HG03354 (cell line): ENCODE measurements at regions not wholly inside any gene's neighbourhood (a gene's known extent, or its start where the extent isn't known, plus 50 kb on each side); places are given as distances from the start of the nearest gene placed in this dataset.
A peak's percentile ranks its signal among the peaks of the same experiment; 100 is the strongest.
"Not testable (repeated sequence)": the region's sequence is repeated elsewhere in the genome, so short reads cannot be mapped to it uniquely, and the experiment has no call there.

Experiments used
- ATAC-seq: cut with Tn5 transposase; IDR thresholded peaks from one replicate; pipeline ENCODE4 v1.9.1; 2021; ENCODE audit warnings: mild to moderate bottlenecking; ENCODE audit not compliant: unreplicated experiment, poor library complexity, severe bottlenecking

- peak; percentile 95 for ATAC-seq
Observed at GRCh38 chr1:206256935-206257334, 53.6 kb downstream of the SRGAP2 start.

DNA sequence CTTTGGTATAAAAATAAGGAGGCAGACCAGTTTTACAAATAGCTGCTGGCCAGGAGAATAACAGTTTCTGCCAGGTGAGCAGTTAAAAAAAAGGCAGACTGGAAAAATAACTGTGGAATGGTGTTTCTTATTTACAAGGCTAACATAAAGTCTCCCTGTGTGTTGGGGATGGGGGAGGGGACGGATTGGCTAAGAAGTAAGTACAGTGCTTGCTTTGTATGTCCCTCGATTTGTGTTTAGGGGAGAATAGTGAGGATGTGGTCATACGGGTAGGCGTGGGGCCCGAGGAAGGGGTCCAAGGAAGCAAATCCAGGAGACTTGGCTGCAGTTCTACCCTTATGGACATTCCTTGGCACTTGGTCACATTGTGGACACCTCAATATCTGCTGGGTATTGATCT, 58.1 kb downstream of the SRGAP2 start:
- not testable (repeated sequence) for ATAC-seq

DNA sequence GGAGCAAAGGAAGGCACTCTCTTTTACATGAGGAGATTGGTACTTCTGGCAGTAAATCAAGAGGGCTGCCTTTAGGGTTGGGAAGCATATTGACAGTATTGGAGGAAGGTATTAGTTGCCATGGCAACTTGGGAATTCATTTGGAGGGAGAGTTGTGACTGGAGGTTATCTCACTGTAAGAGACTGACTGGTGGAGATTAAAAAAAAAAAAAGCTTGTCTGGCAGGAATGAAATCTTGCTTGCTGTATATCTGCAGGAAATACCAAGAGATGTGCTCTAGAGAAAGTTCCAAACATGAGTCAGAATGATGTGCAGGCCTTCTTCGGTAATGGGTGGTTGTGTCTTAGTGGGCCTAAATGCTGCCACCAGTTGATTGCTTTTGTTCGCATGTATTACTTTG, 59.1 kb downstream of the SRGAP2 start:
- not testable (repeated sequence) for ATAC-seq

GRCh38 chr1:206264916-206265315, 61.6 kb downstream of the SRGAP2 start:
- not testable (repeated sequence) for ATAC-seq

GRCh38 chr1:206271153-206271552, 67.8 kb downstream of the SRGAP2 start:
- not testable (repeated sequence) for ATAC-seq

DNA sequence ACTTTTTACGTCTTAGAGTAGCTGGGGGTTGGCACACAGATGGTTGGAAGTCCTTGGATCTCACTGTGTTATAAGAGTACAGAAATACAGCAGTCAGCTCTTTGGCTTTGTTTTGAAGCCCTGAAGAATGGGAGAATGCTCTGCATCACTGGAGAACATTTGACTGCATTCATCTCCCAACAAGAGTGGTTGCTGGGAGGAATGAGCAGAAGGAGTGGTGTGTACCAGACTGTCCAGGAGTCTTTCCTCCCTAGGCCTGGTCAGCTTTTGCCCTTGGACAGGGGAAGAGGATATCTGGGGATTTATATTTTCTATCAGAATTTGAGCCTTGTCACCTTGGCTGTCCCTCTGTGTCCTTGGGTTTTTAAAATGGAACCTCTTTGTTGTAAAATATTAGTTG, 69.8 kb downstream of the SRGAP2 start:
- not testable (repeated sequence) for ATAC-seq

- ATAC-seq = not testable (repeated sequence)
Observed at GRCh38 chr1:206276143-206276542, 72.8 kb downstream of the SRGAP2 start.

DNA sequence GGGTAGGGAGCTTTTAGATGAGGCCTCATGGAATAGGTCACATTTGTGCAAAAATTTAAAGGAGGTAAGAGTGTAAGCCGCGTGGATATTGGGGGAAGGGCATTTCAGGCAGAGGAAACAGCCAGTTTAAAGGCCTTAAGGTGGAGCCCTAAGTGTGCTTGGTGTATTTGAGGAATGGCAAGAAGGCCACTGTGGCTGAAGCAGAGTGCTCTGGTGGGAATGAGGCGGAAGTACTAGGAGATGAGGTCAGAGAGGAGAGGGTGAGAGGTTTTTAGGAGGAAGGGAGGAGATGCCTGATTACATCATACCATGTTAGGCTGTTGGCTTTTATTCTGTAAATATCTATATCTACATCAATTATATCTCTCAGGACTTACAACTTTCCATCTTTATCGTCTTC, 75.3 kb downstream of the SRGAP2 start:
- ATAC-seq = not testable (repeated sequence)

DNA sequence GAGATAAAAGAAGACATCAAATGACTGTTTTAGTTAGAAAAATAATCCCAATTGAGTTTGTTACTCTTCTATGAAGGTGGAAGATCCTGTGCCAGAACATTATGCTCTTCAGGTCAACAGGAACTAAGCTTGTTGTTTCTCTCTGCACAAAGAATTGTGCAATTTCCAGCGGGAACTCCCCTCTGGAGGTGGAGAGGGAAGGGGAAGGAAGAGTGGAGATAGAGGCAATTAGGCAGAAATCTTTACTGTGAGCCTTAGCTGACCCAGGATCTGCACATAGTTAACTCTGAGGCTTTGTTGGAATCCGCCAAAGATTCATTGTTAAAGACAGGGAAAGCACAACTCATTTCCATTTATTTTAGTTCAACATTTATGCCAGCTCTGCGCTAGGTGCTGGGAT, 77.3 kb downstream of the SRGAP2 start:
- ATAC-seq = not testable (repeated sequence)

DNA sequence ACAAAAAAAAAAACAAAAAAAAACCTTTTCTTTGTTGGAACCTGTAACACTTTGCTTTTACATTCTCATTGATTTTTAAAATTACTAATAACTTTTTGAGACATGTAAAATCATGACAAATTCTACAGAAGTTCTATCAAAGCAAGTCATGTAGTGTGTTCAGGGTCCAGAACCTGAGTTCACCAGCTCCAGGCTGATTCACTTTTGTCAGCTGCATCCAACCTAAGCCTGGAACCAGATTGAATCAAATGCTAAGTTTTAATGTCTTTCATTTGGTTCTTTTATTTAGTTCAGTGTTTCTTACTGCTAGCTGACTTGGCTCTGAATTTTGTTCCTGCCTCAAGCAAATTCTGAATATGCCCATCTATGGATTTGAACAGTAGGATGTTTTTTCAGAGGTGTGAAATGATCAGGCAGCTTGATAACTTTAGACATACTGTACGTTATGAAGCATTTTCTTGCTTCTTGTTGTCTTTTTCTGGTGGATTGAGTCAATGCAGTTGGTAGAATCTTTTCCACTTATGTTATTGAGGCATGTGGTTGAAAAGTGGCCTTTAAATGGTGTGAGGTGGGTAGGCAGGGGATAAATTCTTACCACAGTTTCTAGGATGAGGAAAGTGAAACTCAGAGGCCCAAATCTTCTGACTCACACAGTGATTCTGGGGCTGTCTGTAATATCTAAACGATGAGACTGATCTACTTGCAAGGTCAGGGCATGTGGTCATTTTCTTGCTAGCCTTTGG, 78.7 kb downstream of the SRGAP2 start:
- peak; percentile 74 for ATAC-seq

GRCh38 chr1:206285024-206285960, 82.0 kb downstream of the SRGAP2 start:
- not testable (repeated sequence) for ATAC-seq

- ATAC-seq = not testable (repeated sequence)
Observed at GRCh38 chr1:206287759-206288158, 84.4 kb downstream of the SRGAP2 start.

- peak; percentile 46 for ATAC-seq
Observed at GRCh38 chr1:206288453-206288852, 85.1 kb downstream of the SRGAP2 start.

GRCh38 chr1:206297145-206298031, 94.0 kb downstream of the SRGAP2 start:
- ATAC-seq = not testable (repeated sequence)

GRCh38 chr1:206298032-206298392, 94.7 kb downstream of the SRGAP2 start:
- ATAC-seq = not testable (repeated sequence)

DNA sequence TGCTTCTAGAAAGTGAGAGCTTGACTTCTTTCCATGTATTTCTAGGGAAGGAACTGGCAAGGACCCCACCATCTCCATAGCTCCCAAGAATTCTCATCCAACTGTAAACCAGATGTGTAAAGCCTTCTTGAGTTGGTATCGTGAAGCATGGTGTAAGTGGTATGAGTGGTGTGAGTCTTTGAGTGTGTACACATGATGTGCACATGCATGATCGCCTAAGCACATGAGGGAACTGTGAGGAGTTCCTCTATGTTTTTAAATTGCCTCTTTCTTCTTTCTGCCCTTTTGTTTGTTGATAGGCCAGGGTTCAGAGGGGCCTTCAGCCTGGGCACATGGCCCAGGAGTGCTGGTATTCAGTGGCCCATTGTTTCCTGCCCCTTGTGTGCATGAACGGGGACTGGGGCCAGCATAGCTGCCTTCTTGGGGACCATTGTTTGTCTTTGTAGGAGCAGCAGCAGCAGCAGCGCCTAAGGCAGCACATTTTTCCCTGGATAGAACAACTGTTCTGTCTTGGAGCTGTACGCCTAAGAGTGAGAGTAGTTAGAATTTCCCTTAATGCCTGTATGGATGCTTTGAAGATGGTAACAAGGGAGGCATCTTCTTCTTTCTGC, 95.9 kb downstream of the SRGAP2 start:
- ATAC-seq = not testable (repeated sequence)

DNA sequence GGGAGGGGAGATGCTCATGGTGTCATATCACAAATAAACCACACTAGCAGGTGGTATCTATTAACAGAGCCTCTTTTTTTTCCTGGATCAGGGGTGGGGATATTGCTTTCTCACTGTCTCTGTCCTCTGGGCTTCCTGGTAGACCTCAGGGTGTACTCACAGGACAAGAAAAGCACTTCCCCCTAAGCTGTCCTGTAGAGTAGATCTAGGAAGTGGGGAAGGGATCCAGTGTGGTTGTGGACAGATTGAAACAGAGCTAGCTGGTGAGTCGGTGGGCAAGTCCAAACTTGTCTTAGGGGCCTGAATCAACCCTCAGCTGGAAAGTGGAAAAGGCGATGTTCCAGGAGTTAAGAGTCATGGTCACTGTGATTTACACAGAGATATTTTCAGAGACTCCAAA, 96.6 kb downstream of the SRGAP2 start:
- not testable (repeated sequence) for ATAC-seq

DNA sequence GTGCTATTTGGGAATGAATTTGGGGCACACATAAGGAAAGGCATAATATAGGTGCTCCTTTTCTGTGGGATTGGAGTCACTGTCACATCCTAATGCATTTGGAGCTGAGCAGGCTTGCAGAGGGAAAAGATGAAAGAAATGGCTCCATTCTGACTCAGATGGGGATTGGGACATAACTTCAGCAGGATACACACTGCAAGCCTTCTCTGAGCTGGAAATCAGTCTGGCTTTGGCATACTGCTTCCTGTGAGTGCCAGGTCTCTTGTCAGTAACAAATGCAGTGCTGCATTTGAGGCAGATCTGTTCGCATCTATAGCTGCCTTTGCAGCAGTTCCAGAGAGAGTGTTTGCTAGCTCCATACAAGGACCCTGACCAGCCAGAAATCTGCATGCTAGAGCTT, 98.7 kb downstream of the SRGAP2 start:
- ATAC-seq = not testable (repeated sequence)

GRCh38 chr1:206307442-206307841, 104.1 kb downstream of the SRGAP2 start:
- not testable (repeated sequence) for ATAC-seq
